Posterior cingulate gyrus (tissue), 11 donors: ENCODE measurements at regions not wholly inside any gene's neighbourhood (a gene's known extent, or its start where the extent isn't known, plus 50 kb on each side); places are given as distances from the start of the nearest gene placed in this dataset.
"Not testable (repeated sequence)": the region's sequence is repeated elsewhere in the genome, so short reads cannot be mapped to it uniquely, and the experiment has no call there.

Experiments
- DNase-seq, 10 donors: peaks; one replicate each; pipeline versions ENCODE4 v3.0.0 to v3.0.0-alpha.2; 2020 to 2021; ENCODE audit warnings: mixed read lengths in 3 of 10
- intact Hi-C: fragments of 100-400 bp; cut with DNase I; formaldehyde crosslinking; loops from one replicate; pipeline ENCODE4 v1.15.1; 2023

GRCh38 chrX:74251006-74251930 is 52.7 kb upstream of the ZCCHC13 start:
- no peak for DNase-seq
- intact Hi-C loops = no loop called here

- no peak for DNase-seq
- intact Hi-C loops = no loop called here
Measured at GRCh38 chrX:74250574-74250973, 53.4 kb upstream of the ZCCHC13 start.

GRCh38 chrX:74249963-74250362 is 54.0 kb upstream of the ZCCHC13 start:
- intact Hi-C loops = no loop called here
- no peak for DNase-seq

GRCh38 chrX:74248889-74249288 is 55.1 kb upstream of the ZCCHC13 start:
- DNase-seq = no peak
- intact Hi-C loops = no loop called here

GRCh38 chrX:74246524-74246923 is 57.5 kb upstream of the ZCCHC13 start:
- intact Hi-C loops = no loop called here
- DNase-seq = no peak

- no peak for DNase-seq
- intact Hi-C loops = no loop called here
Measured at GRCh38 chrX:74242484-74243138, 61.4 kb upstream of the ZCCHC13 start.

GRCh38 chrX:74242050-74242449 is 61.9 kb upstream of the ZCCHC13 start:
- intact Hi-C loops = no loop called here
- DNase-seq = no peak

- DNase-seq = no peak
- intact Hi-C loops = no loop called here
Measured at GRCh38 chrX:74238771-74239170, 65.2 kb upstream of the ZCCHC13 start.

- intact Hi-C loops = no loop called here
- no peak for DNase-seq
Measured at GRCh38 chrX:74234818-74235217, 69.2 kb upstream of the ZCCHC13 start.

GRCh38 chrX:74232859-74233258 is 71.1 kb upstream of the ZCCHC13 start:
- DNase-seq = no peak
- intact Hi-C loops = no loop called here

- no peak for DNase-seq
- intact Hi-C loops = no loop called here
Measured at GRCh38 chrX:74231625-74232024, 72.4 kb upstream of the ZCCHC13 start.

GRCh38 chrX:74230094-74230493 is 73.9 kb upstream of the ZCCHC13 start:
- intact Hi-C loops = no loop called here
- no peak for DNase-seq

- DNase-seq = no peak
- intact Hi-C loops = no loop called here
Measured at GRCh38 chrX:74225111-74225510, 78.9 kb upstream of the ZCCHC13 start.

- intact Hi-C loops = no loop called here
- no peak for DNase-seq
Measured at GRCh38 chrX:74220277-74220676, 83.7 kb upstream of the ZCCHC13 start.

GRCh38 chrX:74218895-74219294 is 85.1 kb upstream of the ZCCHC13 start:
- no peak for DNase-seq
- intact Hi-C loops = no loop called here

- DNase-seq = no peak
- intact Hi-C loops = no loop called here
Measured at GRCh38 chrX:74216421-74216820, 87.6 kb upstream of the ZCCHC13 start.

- no peak for DNase-seq
- intact Hi-C loops = no loop called here
Measured at GRCh38 chrX:74211911-74212310, 92.1 kb upstream of the ZCCHC13 start.

GRCh38 chrX:74207539-74207938 is 96.4 kb upstream of the ZCCHC13 start:
- no peak for DNase-seq
- intact Hi-C loops = no loop called here

GRCh38 chrX:74195605-74196004 is 108.4 kb upstream of the ZCCHC13 start:
- peak in 1 of 10 donors; percentile 31 for DNase-seq
- intact Hi-C loops = no loop called here

GRCh38 chrX:74195120-74195519 is 108.9 kb upstream of the ZCCHC13 start:
- intact Hi-C loops = no loop called here
- peak in 2 of 10 donors; percentile 67 to 69 for DNase-seq

GRCh38 chrX:74187211-74187610 is 116.8 kb upstream of the ZCCHC13 start:
- no peak for DNase-seq

GRCh38 chrX:74183047-74183446 is 120.9 kb upstream of the ZCCHC13 start:
- DNase-seq, intact Hi-C loops: not testable (repeated sequence)

More at GRCh38 chrX:74187211-74187610, 116.8 kb upstream of the ZCCHC13 start:
- intact Hi-C loops = no loop called here
